GM23248 (cell line): ENCODE measurements at regions not wholly inside any gene's neighbourhood (a gene's known extent, or its start where the extent isn't known, plus 50 kb on each side); places are given as distances from the start of the nearest gene placed in this dataset.

Experiments
- DNase-seq: peaks from one replicate; pipeline ENCODE4 v3.0.0-alpha.2; 2015
- H2AFZ ChIP-seq: fragments of 200-600 bp; sonication (generic); 2 replicates; pipeline ENCODE4 v1.6.1; 2016; ENCODE audit warnings: antibody characterized with exemption
- H3F3A ChIP-seq: fragments of 200-600 bp; sonication (generic); 2 replicates; pipeline ENCODE4 v1.6.1; 2016; ENCODE audit warnings: mild to moderate bottlenecking, antibody characterized with exemption, mixed run types; ENCODE audit not compliant: insufficient read depth
- H3K27ac ChIP-seq: fragments of 200-600 bp; sonication (generic); 2 replicates; pipeline ENCODE4 v1.5.1; 2016; ENCODE audit warnings: mild to moderate bottlenecking
- H3K27me3 ChIP-seq: fragments of 200-600 bp; sonication (generic); replicated peaks from 2 replicates; pipeline ENCODE4 v1.6.1; 2016; ENCODE audit warnings: mild to moderate bottlenecking; ENCODE audit not compliant: insufficient read depth
- H3K36me3 ChIP-seq: fragments of 200-600 bp; sonication (generic); 2 replicates; pipeline ENCODE4 v1.6.1; 2016; ENCODE audit warnings: low read depth, mild to moderate bottlenecking
- H3K4me1 ChIP-seq: fragments of 200-600 bp; sonication (generic); 2 replicates; pipeline ENCODE4 v1.6.1; 2016; ENCODE audit warnings: mild to moderate bottlenecking; ENCODE audit not compliant: insufficient read depth
- H3K4me2 ChIP-seq: fragments of 200-600 bp; sonication (generic); one replicate; pipeline ENCODE4 v1.6.1; 2016; ENCODE audit warnings: mild to moderate bottlenecking; ENCODE audit not compliant: unreplicated experiment
- H3K4me3 ChIP-seq: fragments of 200-600 bp; sonication (generic); 2 replicates; pipeline ENCODE4 v1.5.1; 2016; ENCODE audit warnings: mild to moderate bottlenecking
- H3K79me2 ChIP-seq: fragments of 200-600 bp; sonication (generic); 2 replicates; pipeline ENCODE4 v1.6.1; 2016; ENCODE audit warnings: mild to moderate bottlenecking; ENCODE audit not compliant: insufficient read depth
- H3K9ac ChIP-seq: fragments of 200-600 bp; sonication (generic); 2 replicates; pipeline ENCODE4 v1.6.1; 2016; ENCODE audit warnings: mild to moderate bottlenecking
- H3K9me2 ChIP-seq: fragments of 200-600 bp; sonication (generic); 2 replicates; pipeline ENCODE4 v1.6.1; 2016; ENCODE audit warnings: mixed run types, mild to moderate bottlenecking, moderate library complexity; ENCODE audit not compliant: insufficient read depth
- H3K9me3 ChIP-seq: fragments of 200-600 bp; sonication (generic); one replicate; pipeline ENCODE4 v1.6.1; 2017; ENCODE audit warnings: low read depth
- H4K20me1 ChIP-seq: fragments of 200-600 bp; sonication (generic); 2 replicates; pipeline ENCODE4 v1.6.0; 2016; ENCODE audit not compliant: insufficient read depth
- EZH2 ChIP-seq: fragments of 200-600 bp; sonication (generic); IDR thresholded peaks from 2 replicates; pipeline ENCODE4 v1.6.1; 2018; ENCODE audit warnings: antibody characterized with exemption, mild to moderate bottlenecking; ENCODE audit not compliant: insufficient read depth, poor library complexity, severe bottlenecking
- EZH2phosphoT487 ChIP-seq: fragments of 200-600 bp; sonication (generic); IDR thresholded peaks from 2 replicates; pipeline ENCODE4 v1.6.1; 2018; ENCODE audit warnings: antibody characterized with exemption, moderate library complexity, mild to moderate bottlenecking, low read depth; ENCODE audit not compliant: insufficient read depth
- WGBS, 2 experiments: methylation state at CpG; one replicate each; pipeline ENCODE4 v1.1.6; 2015 to 2017; ENCODE audit warnings: low lambda C conversion rate in 2 of 2, low coverage in 1 of 2; ENCODE audit errors: missing lambda C conversion rate in 2 of 2; 5-methylcytosine and 5-hydroxymethylcytosine counted together
- in situ Hi-C: fragments of 300-500 bp; cut with MboI; formaldehyde crosslinking; loops from 2 replicates; pipeline ENCODE4 v1.15.0; 2020

GRCh38 chr4:89614155-89614554, 222.8 kb downstream of the SNCA start:
- Histone ChIP-seq H3K9me3 (no peaks in the 10 kb centered on the region), H3K4me2 (no peak overlapping the region), H3K36me3 (no peaks in the 10 kb centered on the region), H3K4me1 (no peaks in the 10 kb centered on the region), H3K4me3 (no peak overlapping the region), H3K27ac (no peak overlapping the region), H3K79me2 (no peaks in the 10 kb centered on the region), H3K9ac (no peak overlapping the region), H2AFZ (no peak overlapping the region), H3K27me3 (peaks cover 10% of the 10 kb centered on the region; the same call in 1 of the 2 replicates), H3K9me2 (no peaks in the 10 kb centered on the region), H4K20me1 (no peaks in the 10 kb centered on the region), H3F3A (no peaks in the 10 kb centered on the region)
- DNase-seq, result no peak
- in situ Hi-C loops, result no loop called here
- TF ChIP-seq EZH2 (no peak), EZH2phosphoT487 (no peak)

DNA sequence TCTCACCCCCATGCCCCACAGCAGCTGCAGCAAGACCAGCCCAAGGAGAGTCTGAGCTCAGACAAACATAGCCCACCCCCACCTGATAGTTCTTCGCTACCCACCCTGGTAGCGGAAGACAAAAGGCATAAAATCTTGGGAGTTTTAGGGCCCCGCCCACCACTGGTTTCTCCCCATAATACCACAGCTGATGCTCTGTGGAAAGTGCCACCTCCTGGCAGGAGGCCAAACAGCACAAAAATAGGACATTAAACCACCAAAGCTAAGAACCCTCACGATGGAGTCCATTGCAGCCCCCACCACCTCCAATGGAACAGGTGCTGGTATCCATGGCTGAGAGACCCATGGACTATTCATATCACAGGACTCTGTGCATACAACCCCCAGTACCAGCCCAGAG, 226.7 kb downstream of the SNCA start:
- Histone ChIP-seq H4K20me1 (no peaks in the 10 kb centered on the region), H3F3A (no peaks in the 10 kb centered on the region), H3K9me2 (no peaks in the 10 kb centered on the region; the same call in 1 of the 2 replicates), H3K27me3 (peaks cover 3% of the 10 kb centered on the region; the same call in 1 of the 2 replicates), H3K9ac (no peak overlapping the region), H3K4me1 (no peaks in the 10 kb centered on the region), H3K36me3 (no peaks in the 10 kb centered on the region), H3K4me3 (no peak overlapping the region), H3K9me3 (no peaks in the 10 kb centered on the region), H3K4me2 (no peak overlapping the region), H3K27ac (no peak overlapping the region), H3K79me2 (no peaks in the 10 kb centered on the region), H2AFZ (no peak overlapping the region)
- 54 to 55% methylated on average over 4 of the region's 4 CpGs for WGBS, 2 experiments
- no peak for DNase-seq
- in situ Hi-C loops, result no loop called here
- no peak for TF ChIP-seq EZH2

DNA sequence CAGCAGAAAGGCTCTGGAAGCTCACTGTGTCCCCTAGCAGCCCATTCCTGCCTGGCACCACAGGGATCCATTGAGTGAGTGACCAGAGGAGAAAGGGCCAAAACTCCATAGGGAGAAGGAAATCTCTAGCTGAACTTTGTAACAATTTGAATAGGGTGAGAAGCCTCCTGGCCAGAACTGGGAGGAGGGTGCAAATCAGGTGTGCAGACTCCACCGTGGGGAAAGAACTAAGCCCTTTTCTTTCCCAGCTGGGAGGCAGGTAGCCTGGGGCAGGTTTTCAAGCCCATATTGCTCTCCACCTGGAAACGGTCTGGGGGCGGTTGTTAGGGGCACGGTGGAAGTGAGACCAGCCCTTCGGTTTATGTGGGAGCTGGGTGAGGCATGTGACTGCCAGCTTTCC, 227.2 kb downstream of the SNCA start:
- H3K9ac ChIP-seq, result no peak overlapping the region
- no peaks in the 10 kb centered on the region for H3K9me3 ChIP-seq
- 43 to 61% methylated on average over 5 of the region's 5 CpGs for WGBS, 2 experiments
- H3K36me3 ChIP-seq, result no peaks in the 10 kb centered on the region
- no peak overlapping the region for H3K4me3 ChIP-seq
- in situ Hi-C loops, result no loop called here
- H3K9me2 ChIP-seq, result no peaks in the 10 kb centered on the region; the same call in 1 of the 2 replicates
- no peaks in the 10 kb centered on the region for H4K20me1 ChIP-seq
- no peak overlapping the region for H2AFZ ChIP-seq
- no peak for DNase-seq
- no peaks in the 10 kb centered on the region for H3F3A ChIP-seq
- no peak overlapping the region for H3K27ac ChIP-seq
- peaks cover 3% of the 10 kb centered on the region; the same call in 1 of the 2 replicates for H3K27me3 ChIP-seq
- TF ChIP-seq EZH2phosphoT487, result no peak
- TF ChIP-seq EZH2, result no peak
- no peak overlapping the region for H3K4me2 ChIP-seq
- no peaks in the 10 kb centered on the region for H3K4me1 ChIP-seq
- H3K79me2 ChIP-seq, result no peaks in the 10 kb centered on the region

DNA sequence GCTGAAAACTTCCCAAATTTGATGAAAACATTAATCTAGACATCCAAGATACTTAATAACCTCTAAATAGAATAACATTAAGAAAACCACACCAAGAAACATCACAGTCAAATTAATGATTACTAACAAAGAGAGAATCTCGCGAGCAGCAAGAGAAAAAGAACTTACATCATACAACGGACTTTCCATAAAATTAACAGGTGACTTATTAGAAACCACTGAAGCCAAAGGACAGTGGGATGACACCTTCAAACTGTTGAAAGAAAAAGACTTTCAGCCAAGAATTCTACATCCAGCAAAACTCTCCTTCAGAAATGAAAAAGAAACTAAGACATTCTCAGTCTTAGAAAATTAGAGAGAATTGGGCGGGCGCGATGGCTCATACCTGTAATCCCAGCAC, 232.0 kb downstream of the SNCA start:
- Histone ChIP-seq H3K27ac (no peak overlapping the region), H3K4me2 (no peak overlapping the region), H4K20me1 (no peaks in the 10 kb centered on the region), H3K9me2 (no peaks in the 10 kb centered on the region; the same call in 1 of the 2 replicates), H3K36me3 (no peaks in the 10 kb centered on the region), H3K9ac (no peak overlapping the region), H3K4me3 (no peak overlapping the region), H2AFZ (no peak overlapping the region), H3K27me3 (no peaks in the 10 kb centered on the region), H3K4me1 (no peaks in the 10 kb centered on the region), H3K79me2 (no peaks in the 10 kb centered on the region), H3F3A (no peaks in the 10 kb centered on the region), H3K9me3 (no peaks in the 10 kb centered on the region)
- WGBS, 2 experiments, result 72 to 73% methylated on average over 6 of the region's 6 CpGs
- DNase-seq, result no peak
- TF ChIP-seq EZH2, result no peak
- no peak for TF ChIP-seq EZH2phosphoT487
- in situ Hi-C loops, result no loop called here

DNA sequence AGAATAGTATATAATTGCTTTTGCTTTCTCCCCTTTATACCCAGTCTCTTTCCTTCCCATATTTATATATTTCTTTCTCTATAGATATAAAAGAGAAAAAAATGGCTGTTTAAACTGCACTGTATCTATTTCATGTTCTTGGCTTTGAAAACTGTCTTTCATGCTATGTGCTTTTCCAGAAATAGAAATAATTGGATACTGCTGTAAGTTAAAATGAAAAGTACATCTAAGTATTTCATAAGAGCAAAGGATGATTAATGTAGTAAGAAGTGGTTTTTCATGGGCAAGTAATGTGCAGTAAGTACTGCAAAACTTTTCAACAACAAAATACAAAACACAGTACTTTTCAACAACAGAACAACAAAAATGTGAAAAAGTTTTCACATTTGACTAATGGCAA, 237.9 kb downstream of the SNCA start:
- no peaks in the 10 kb centered on the region for H3K36me3 ChIP-seq
- no peaks in the 10 kb centered on the region for H4K20me1 ChIP-seq
- H3F3A ChIP-seq, result no peaks in the 10 kb centered on the region
- no peak overlapping the region for H3K4me3 ChIP-seq
- no peaks in the 10 kb centered on the region for H3K9me2 ChIP-seq
- H3K79me2 ChIP-seq, result no peaks in the 10 kb centered on the region
- DNase-seq, result peak; percentile 10
- no peaks in the 10 kb centered on the region for H3K9me3 ChIP-seq
- no peak overlapping the region for H2AFZ ChIP-seq
- H3K27ac ChIP-seq, result no peak overlapping the region
- H3K9ac ChIP-seq, result no peak overlapping the region
- H3K27me3 ChIP-seq, result no peaks in the 10 kb centered on the region
- H3K4me2 ChIP-seq, result no peak overlapping the region
- TF ChIP-seq EZH2, result no peak
- TF ChIP-seq EZH2phosphoT487, result no peak
- no peaks in the 10 kb centered on the region for H3K4me1 ChIP-seq
- in situ Hi-C loops, result no loop called here
